GM23248 (cell line): ENCODE measurements at regions not wholly inside any gene's neighbourhood (a gene's known extent, or its start where the extent isn't known, plus 50 kb on each side); places are given as distances from the start of the nearest gene placed in this dataset.

Experiments used
- EZH2 ChIP-seq: fragments of 200-600 bp; sonication (generic); IDR thresholded peaks from 2 replicates; pipeline ENCODE4 v1.6.1; 2018; ENCODE audit warnings: antibody characterized with exemption, mild to moderate bottlenecking; ENCODE audit not compliant: insufficient read depth, poor library complexity, severe bottlenecking
- EZH2phosphoT487 ChIP-seq: fragments of 200-600 bp; sonication (generic); IDR thresholded peaks from 2 replicates; pipeline ENCODE4 v1.6.1; 2018; ENCODE audit warnings: antibody characterized with exemption, moderate library complexity, mild to moderate bottlenecking, low read depth; ENCODE audit not compliant: insufficient read depth

GRCh38 chr13:39859898-39860297 lies 204.4 kb downstream of the COG6 start:
- TF ChIP-seq EZH2 (no peak), EZH2phosphoT487 (no peak)
